Omental fat pad (tissue), 3 donors: ENCODE measurements at regions not wholly inside any gene's neighbourhood (a gene's known extent, or its start where the extent isn't known, plus 50 kb on each side); places are given as distances from the start of the nearest gene placed in this dataset.

Experiments used
- ATAC-seq: fragments of 150-250 bp; one replicate; pipeline ENCODE4 v1.9.1; 2016; ENCODE audit warnings: mild to moderate bottlenecking, moderate library complexity; ENCODE audit not compliant: low FRiP score
- DNase-seq: peaks from one replicate; pipeline ENCODE4 v3.0.0-alpha.2; 2019; ENCODE audit warnings: low spot score
- TF ChIP-seq, protein P1 (sequence below), 3 donors: fragments of 450-650 bp; IDR thresholded peaks; one replicate each; pipeline ENCODE4 v1.5.1; 2016 to 2017; ENCODE audit warnings: antibody characterized with exemption in 3 of 3, mild to moderate bottlenecking in 3 of 3, moderate library complexity in 2 of 3

DNA sequence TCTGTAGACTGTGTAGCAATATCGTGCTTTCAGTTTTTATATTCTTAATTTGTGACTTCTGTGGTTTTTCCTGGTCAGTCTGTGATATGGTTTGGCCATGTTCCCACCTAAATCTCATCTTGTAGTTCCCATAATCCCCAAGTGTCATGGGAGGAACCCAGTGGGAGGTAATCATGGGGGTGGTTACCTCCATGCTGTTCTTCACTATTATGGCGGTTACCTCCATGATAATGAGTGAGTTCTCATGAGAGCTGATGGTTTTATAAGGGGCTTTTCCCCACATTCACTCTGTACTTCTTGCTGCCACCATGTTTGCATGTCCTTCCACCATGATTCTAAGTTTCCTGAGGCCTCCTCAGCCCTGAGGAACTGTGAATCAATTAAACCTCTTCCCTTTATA, 169.8 kb downstream of the LEPR start:
- ATAC-seq, result no peak
- TF ChIP-seq, protein P1, sequence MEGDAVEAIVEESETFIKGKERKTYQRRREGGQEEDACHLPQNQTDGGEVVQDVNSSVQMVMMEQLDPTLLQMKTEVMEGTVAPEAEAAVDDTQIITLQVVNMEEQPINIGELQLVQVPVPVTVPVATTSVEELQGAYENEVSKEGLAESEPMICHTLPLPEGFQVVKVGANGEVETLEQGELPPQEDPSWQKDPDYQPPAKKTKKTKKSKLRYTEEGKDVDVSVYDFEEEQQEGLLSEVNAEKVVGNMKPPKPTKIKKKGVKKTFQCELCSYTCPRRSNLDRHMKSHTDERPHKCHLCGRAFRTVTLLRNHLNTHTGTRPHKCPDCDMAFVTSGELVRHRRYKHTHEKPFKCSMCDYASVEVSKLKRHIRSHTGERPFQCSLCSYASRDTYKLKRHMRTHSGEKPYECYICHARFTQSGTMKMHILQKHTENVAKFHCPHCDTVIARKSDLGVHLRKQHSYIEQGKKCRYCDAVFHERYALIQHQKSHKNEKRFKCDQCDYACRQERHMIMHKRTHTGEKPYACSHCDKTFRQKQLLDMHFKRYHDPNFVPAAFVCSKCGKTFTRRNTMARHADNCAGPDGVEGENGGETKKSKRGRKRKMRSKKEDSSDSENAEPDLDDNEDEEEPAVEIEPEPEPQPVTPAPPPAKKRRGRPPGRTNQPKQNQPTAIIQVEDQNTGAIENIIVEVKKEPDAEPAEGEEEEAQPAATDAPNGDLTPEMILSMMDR (IDR thresholded peaks at IDR 0.05), result no peak
- DNase-seq, result no peak

DNA sequence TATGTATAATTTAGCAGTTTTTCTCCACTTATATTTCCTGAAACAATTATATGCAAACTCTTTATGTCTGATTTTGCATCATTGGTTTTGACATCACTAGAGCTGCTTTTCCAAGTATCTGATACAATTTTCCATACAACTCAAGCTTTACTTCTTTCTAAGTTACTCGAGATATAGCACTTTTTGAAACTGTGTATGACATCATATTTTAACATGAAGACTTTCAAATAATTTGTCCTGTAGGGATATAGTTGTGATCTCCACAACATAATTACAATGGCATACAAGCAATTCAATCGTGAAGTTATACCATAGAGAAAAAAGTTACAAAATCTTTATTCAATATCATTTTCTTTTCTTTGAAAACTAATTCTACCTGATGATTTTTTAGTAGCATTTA, 173.0 kb downstream of the LEPR start:
- TF ChIP-seq, protein P1 (IDR thresholded peaks at IDR 0.05), result no peak
- ATAC-seq, result no peak

DNA sequence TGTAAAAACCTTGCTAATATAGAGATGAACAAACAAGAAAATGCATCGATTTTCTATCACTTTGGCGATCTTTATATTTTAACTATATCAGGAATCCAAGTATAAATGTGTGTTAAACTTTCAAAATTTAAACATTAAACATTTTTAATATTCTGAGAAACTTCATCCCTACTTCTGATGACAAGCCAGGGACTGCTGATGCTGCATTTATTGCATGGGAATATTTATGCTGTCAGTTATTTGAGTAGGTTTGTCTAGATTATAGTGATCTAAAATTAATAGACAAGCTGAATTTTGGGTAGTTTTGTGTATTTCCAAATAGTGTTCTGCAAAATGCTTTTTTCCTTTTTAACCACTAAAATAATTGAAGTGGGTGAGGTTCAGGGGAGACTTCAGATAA, 175.3 kb downstream of the LEPR start:
- DNase-seq (no peak), ATAC-seq (no peak)
- TF ChIP-seq, protein P1 (IDR thresholded peaks at IDR 0.05), result no peak

More for the DNA sequence above, 173.0 kb downstream of the LEPR start:
- DNase-seq, result no peak

DNA sequence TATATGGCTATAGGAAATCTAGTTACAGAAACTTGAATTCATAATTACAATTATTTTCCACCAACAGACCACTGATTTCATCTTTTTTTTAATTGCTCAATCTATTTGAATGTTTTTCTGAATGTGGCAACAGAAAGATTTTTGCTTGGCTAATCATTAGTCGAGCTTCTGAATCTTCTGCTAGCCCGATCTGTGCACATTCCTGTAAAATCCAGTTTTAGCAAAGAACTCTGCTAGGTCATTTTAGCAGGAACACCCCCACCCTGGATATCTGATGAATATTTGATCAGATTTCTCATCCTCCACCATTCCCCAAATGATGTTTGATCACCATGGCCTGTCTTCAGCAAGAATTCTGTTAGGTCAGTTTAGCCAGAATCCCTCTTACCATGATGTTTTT, 176.3 kb downstream of the LEPR start:
- TF ChIP-seq, protein P1 (IDR thresholded peaks at IDR 0.05), result no peak
- DNase-seq (no peak), ATAC-seq (no peak)

DNA sequence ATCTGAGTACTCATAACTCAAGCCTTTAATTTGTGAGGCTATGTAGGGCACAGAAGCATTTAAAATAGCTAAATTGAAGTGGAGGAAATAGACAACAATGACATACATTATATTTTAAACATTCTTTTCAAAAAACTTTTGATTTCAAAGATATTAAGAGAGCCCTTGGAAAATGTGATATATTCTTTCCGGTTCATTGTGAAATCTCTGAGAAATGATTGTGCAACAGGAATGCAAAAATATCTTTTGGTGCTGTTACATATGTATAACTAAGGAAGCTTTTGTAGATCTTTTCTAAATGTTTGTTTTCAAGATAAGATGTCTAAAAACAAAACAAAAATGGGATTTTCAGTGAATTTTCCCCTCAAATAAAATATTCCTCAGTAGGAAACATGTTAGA, 185.2 kb downstream of the LEPR start:
- ATAC-seq, result no peak
- TF ChIP-seq, protein P1 (IDR thresholded peaks at IDR 0.05), result no peak
- no peak for DNase-seq

DNA sequence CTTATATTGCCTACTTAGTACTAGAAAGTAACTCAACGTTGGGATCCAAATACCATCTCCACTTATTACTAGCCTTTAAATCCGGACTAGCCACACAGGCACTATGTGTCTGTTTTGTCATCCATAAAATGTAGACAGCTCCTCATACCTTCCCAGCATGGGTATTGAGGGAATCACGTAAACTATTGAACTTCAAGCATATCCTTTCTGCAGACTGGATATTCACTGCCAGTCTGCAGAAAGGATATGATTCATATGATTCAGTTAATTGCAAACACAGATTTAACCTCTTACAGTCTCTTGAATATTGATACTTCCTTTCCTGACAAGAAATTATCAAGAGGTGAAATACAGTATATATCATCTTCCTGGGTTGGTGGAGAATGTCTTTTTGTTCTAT, 186.0 kb downstream of the LEPR start:
- ATAC-seq (no peak), DNase-seq (no peak)
- TF ChIP-seq, protein P1 (IDR thresholded peaks at IDR 0.05), result no peak

DNA sequence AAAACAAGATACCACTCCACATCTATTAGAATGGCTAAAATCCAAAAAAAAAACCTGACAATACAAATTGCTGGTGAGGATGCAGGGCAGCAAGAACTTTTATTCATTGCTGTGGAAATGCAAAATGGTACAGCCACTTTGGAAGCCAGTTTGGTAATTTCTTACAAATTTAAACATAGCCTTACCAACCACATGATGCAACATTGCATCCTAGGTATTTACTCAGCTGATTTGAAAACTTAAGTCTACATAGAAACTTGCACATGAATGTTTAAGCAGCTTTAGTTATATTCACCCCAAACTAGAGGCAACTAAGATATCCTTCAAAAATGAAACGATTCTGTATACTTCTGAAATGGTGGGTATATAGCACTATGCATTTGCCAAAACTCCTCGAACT, 178.8 kb upstream of the PDE4B start:
- TF ChIP-seq, protein P1 (IDR thresholded peaks at IDR 0.05), result no peak
- ATAC-seq (no peak), DNase-seq (no peak)
